ENCODE measurements at regions not wholly inside any gene's neighbourhood (a gene's known extent, or its start where the extent isn't known, plus 50 kb on each side); places are given as distances from the start of the nearest gene placed in this dataset.
"Not testable (repeated sequence)": the region's sequence is repeated elsewhere in the genome, so short reads cannot be mapped to it uniquely, and the experiment has no call there.

GRCh38 chr17:21573961-21574610 lies 118.2 kb upstream of the KCNJ18 start:
- no peaks in the 10 kb centered on the region for H3K36me3 ChIP-seq
- peak overlapping the region in 2 of 4 donors; percentile 20 to 22 for H3K4me3 ChIP-seq
- intact Hi-C loops (cut with DNase I) = no loop called here
- TF ChIP-seq CTCF (IDR thresholded peaks at IDR 0.05) = no peak
- no peak for FAIRE-seq
- DNase-seq = peak in 5 of 6 donors; percentile 43 to 73 (median 57)
- H3K9me3 ChIP-seq = no peaks in the 10 kb centered on the region
- ATAC-seq = peak; percentile 63 to 93 (median 81)
- H3K27me3 ChIP-seq = no peaks in the 10 kb centered on the region
- H3K4me1 ChIP-seq = no peaks in the 10 kb centered on the region
- 31 to 39% methylated on average over 36 to 38 of the region's 39 CpGs for WGBS, 2 donors
- no peak overlapping the region for H3K27ac ChIP-seq

GRCh38 chr17:21574611-21575255 lies 117.6 kb upstream of the KCNJ18 start:
- FAIRE-seq; intact Hi-C loops (cut with DNase I); DNase-seq; H3K36me3 ChIP-seq; H3K4me1 ChIP-seq; H3K27me3 ChIP-seq; H3K27ac ChIP-seq; H3K9me3 ChIP-seq: not testable (repeated sequence)
- WGBS, 2 donors = 50 to 65% methylated on average over 6 to 8 of the region's 16 CpGs
- peak in 3 of 4 donors; percentile 28 to 67 (median 57) for ATAC-seq
- peak overlapping the region in 1 of 4 donors; percentile 22 for H3K4me3 ChIP-seq

- intact Hi-C loops (cut with DNase I); FAIRE-seq; H3K4me1 ChIP-seq; H3K36me3 ChIP-seq; ATAC-seq; H3K27me3 ChIP-seq; H3K27ac ChIP-seq; H3K4me3 ChIP-seq; DNase-seq; H3K9me3 ChIP-seq: not testable (repeated sequence)
Observed at GRCh38 chr17:21578783-21579182, 113.5 kb upstream of the KCNJ18 start.

- H3K27ac ChIP-seq = no peak overlapping the region
- 88 to 92% methylated on average over 17 to 23 of the region's 23 CpGs for WGBS, 2 donors
- no peak for ATAC-seq
- no peak for TF ChIP-seq CTCF (IDR thresholded peaks at IDR 0.05)
- no peaks in the 10 kb centered on the region for H3K4me1 ChIP-seq
- peak in 1 of 6 donors; percentile 35 for DNase-seq
- H3K36me3 ChIP-seq = no peaks in the 10 kb centered on the region
- no peak overlapping the region for H3K4me3 ChIP-seq
- no peaks in the 10 kb centered on the region for H3K27me3 ChIP-seq
- intact Hi-C loops (cut with DNase I) = no loop called here
- FAIRE-seq = no peak
- H3K9me3 ChIP-seq = no peaks in the 10 kb centered on the region
Observed at GRCh38 chr17:21592774-21593173, 99.5 kb upstream of the KCNJ18 start.

- FAIRE-seq; ATAC-seq; H3K4me1 ChIP-seq; H3K4me3 ChIP-seq; H3K27me3 ChIP-seq; intact Hi-C loops (cut with DNase I); DNase-seq; H3K9me3 ChIP-seq; H3K27ac ChIP-seq; H3K36me3 ChIP-seq: not testable (repeated sequence)
- WGBS, 2 donors = 78 to 87% methylated on average over 20 of the region's 20 CpGs
Observed at GRCh38 chr17:21593452-21594105, 98.7 kb upstream of the KCNJ18 start.

GRCh38 chr17:21595086-21595485 lies 97.2 kb upstream of the KCNJ18 start:
- no peaks in the 10 kb centered on the region for H3K36me3 ChIP-seq
- no peak for TF ChIP-seq CTCF (IDR thresholded peaks at IDR 0.05)
- 13 to 19% methylated on average over 1 of the region's 1 CpG for WGBS, 2 donors
- DNase-seq (no peak), ATAC-seq (peak in 2 of 4 donors; percentile 43 to 44), FAIRE-seq (peak; percentile 93)
- H3K27me3 ChIP-seq = no peaks in the 10 kb centered on the region
- H3K4me3 ChIP-seq = no peak overlapping the region
- intact Hi-C loops (cut with DNase I) = no loop called here
- H3K4me1 ChIP-seq = no peaks in the 10 kb centered on the region
- H3K27ac ChIP-seq = no peak overlapping the region
- H3K9me3 ChIP-seq = no peaks in the 10 kb centered on the region
